Stomach (tissue), 8 donors: ENCODE measurements at regions not wholly inside any gene's neighbourhood (a gene's known extent, or its start where the extent isn't known, plus 50 kb on each side); places are given as distances from the start of the nearest gene placed in this dataset.

ENCODE experiments used
- DNase-seq, 2 donors: peaks; one replicate each; pipeline versions ENCODE4 v3.0.0 to v3.0.0-alpha.2; 2013 to 2019
- H3K27ac ChIP-seq, 5 donors: fragments of 200-600 bp in 4 of 5; sonication (generic) in 4 of 5; one replicate each; pipeline ENCODE4 v1.5.1; 2013 to 2019; ENCODE audit warnings: mild to moderate bottlenecking in 1 of 5, moderate library complexity in 1 of 5
- H3K27me3 ChIP-seq, 3 donors: fragments of 200-600 bp; sonication (generic); one replicate each; pipeline ENCODE4 v1.5.1; 2017 to 2019; ENCODE audit warnings: mixed run types in 1 of 3
- H3K36me3 ChIP-seq, 4 donors: fragments of 200-600 bp; sonication (generic); 1 replicate in 3 of 4; 2 replicates in 1 of 4; pipeline ENCODE4 v1.5.1; 2016 to 2019
- H3K4me1 ChIP-seq, 4 donors: fragments of 200-600 bp; sonication (generic); one replicate each; pipeline ENCODE4 v1.5.1; 2016 to 2019
- H3K4me3 ChIP-seq, 4 donors: fragments of 200-600 bp; sonication (generic) in 3 of 4; one replicate each; pipeline ENCODE4 v1.5.1; 2016 to 2019; ENCODE audit warnings: mild to moderate bottlenecking in 1 of 4
- H3K9me3 ChIP-seq, 4 donors: fragments of 200-600 bp; sonication (generic); one replicate each; pipeline ENCODE4 v1.5.1; 2016 to 2019
- CTCF ChIP-seq, 7 experiments: fragments of 450-650 bp in 4 of 7; fragments of 200-600 bp in 3 of 7; sonication (generic) in 3 of 7; IDR thresholded peaks; one replicate each; pipeline ENCODE4 v1.5.1; 2016 to 2019; ENCODE audit warnings: antibody characterized with exemption in 7 of 7, control low read depth in 2 of 7, mild to moderate bottlenecking in 1 of 7
- EP300 ChIP-seq: sonication (generic); formaldehyde crosslinking; IDR thresholded peaks from one replicate; pipeline ENCODE4 v1.6.1; 2017; ENCODE audit warnings: antibody characterized with exemption
- POLR2A ChIP-seq, 4 donors: fragments of 450-650 bp; IDR thresholded peaks; one replicate each; pipeline ENCODE4 v1.6.1; 2016; ENCODE audit warnings: antibody characterized with exemption in 4 of 4, control low read depth in 2 of 4, mild to moderate bottlenecking in 1 of 4, moderate library complexity in 1 of 4
- POLR2AphosphoS5 ChIP-seq, 3 donors: sonication (generic); formaldehyde crosslinking; IDR thresholded peaks; one replicate each; pipeline ENCODE4 v1.6.1; 2016; ENCODE audit warnings: antibody characterized with exemption in 3 of 3
- WGBS, 5 donors: extraction: QIAGEN DNeasy Blood & Tissue Kit in 3 of 5; methylation state at CpG; one replicate each; pipeline versions ENCODE4 v1.1.5 to v1.1.7; 2013 to 2018; 5-methylcytosine and 5-hydroxymethylcytosine counted together
- intact Hi-C: fragments of 100-400 bp; cut with DNase I; formaldehyde crosslinking; loops from one replicate; pipeline ENCODE4 v1.15.1; 2023; ENCODE audit warnings: low total_unique reads
- donor health status: healthy with polysubstance abuse.
- donor health status: Bipolar disorder and iron deficiency.
- donor health status: healthy.

GRCh38 chr19:28934631-28935030 lies 278.3 kb downstream of the UQCRFS1 start:
- Histone ChIP-seq H3K27me3 (peaks cover 0 to 15% (median 0%) of the 10 kb centered on the region in 3 donors), H3K36me3 (no peaks in the 10 kb centered on the region), H3K9me3 (no peaks in the 10 kb centered on the region), H3K27ac (no peak overlapping the region), H3K4me1 (no peaks in the 10 kb centered on the region), H3K4me3 (no peak overlapping the region)
- DNase-seq = no peak
- TF ChIP-seq POLR2AphosphoS5 (IDR thresholded peaks at IDR 0.05) (no peak), POLR2A (IDR thresholded peaks at IDR 0.05) (no peak), EP300 (no peak)
- intact Hi-C loops = no loop called here

- Histone ChIP-seq H3K9me3 (no peaks in the 10 kb centered on the region), H3K27me3 (peaks cover 0 to 15% (median 0%) of the 10 kb centered on the region in 3 donors), H3K27ac (no peak overlapping the region), H3K4me1 (no peaks in the 10 kb centered on the region), H3K4me3 (no peak overlapping the region), H3K36me3 (no peaks in the 10 kb centered on the region)
- 68 to 85% (median 78%) methylated on average over 4 of the region's 4 CpGs for WGBS, 5 donors
- TF ChIP-seq EP300 = no peak
- TF ChIP-seq POLR2A (IDR thresholded peaks at IDR 0.05) = no peak
- TF ChIP-seq CTCF (IDR thresholded peaks at IDR 0.05) = no peak
- TF ChIP-seq POLR2AphosphoS5 (IDR thresholded peaks at IDR 0.05) = no peak
- no peak for DNase-seq
- intact Hi-C loops = no loop called here
Observed at GRCh38 chr19:28933039-28933438, 279.9 kb downstream of the UQCRFS1 start.

- TF ChIP-seq POLR2AphosphoS5 (IDR thresholded peaks at IDR 0.05) = no peak
- no peak for TF ChIP-seq POLR2A (IDR thresholded peaks at IDR 0.05)
- no peak for TF ChIP-seq EP300
- TF ChIP-seq CTCF (IDR thresholded peaks at IDR 0.05) = no peak
- Histone ChIP-seq H3K27me3 (peaks cover 0 to 15% (median 0%) of the 10 kb centered on the region in 3 donors), H3K4me3 (no peak overlapping the region), H3K9me3 (no peaks in the 10 kb centered on the region), H3K27ac (no peak overlapping the region), H3K36me3 (no peaks in the 10 kb centered on the region), H3K4me1 (no peaks in the 10 kb centered on the region)
- DNase-seq = no peak
- WGBS, 5 donors = 69 to 80% (median 72%) methylated on average over 3 of the region's 3 CpGs
- intact Hi-C loops = no loop called here
Observed at GRCh38 chr19:28932446-28932845, 280.5 kb downstream of the UQCRFS1 start.

- no peak for DNase-seq
- intact Hi-C loops = no loop called here
- no peaks in the 10 kb centered on the region for H3K4me1 ChIP-seq
- H3K36me3 ChIP-seq = no peaks in the 10 kb centered on the region
- no peak overlapping the region for H3K4me3 ChIP-seq
- WGBS, 5 donors = 51 to 72% (median 57%) methylated on average over 3 of the region's 3 CpGs
- H3K9me3 ChIP-seq = no peaks in the 10 kb centered on the region
- H3K27me3 ChIP-seq = peaks cover 0 to 13% (median 0%) of the 10 kb centered on the region in 3 donors
- no peak overlapping the region for H3K27ac ChIP-seq
- TF ChIP-seq POLR2A (IDR thresholded peaks at IDR 0.05) = no peak
- TF ChIP-seq EP300 = no peak
- no peak for TF ChIP-seq CTCF (IDR thresholded peaks at IDR 0.05)
- TF ChIP-seq POLR2AphosphoS5 (IDR thresholded peaks at IDR 0.05) = no peak
Observed at GRCh38 chr19:28929006-28929405, 283.9 kb downstream of the UQCRFS1 start.

- WGBS, 5 donors = 62 to 84% (median 79%) methylated on average over 4 of the region's 4 CpGs
- intact Hi-C loops = no loop called here
- TF ChIP-seq CTCF (IDR thresholded peaks at IDR 0.05) (no peak), EP300 (no peak), POLR2A (IDR thresholded peaks at IDR 0.05) (no peak), POLR2AphosphoS5 (IDR thresholded peaks at IDR 0.05) (no peak)
- Histone ChIP-seq H3K36me3 (no peaks in the 10 kb centered on the region), H3K27ac (no peak overlapping the region), H3K4me3 (no peak overlapping the region), H3K9me3 (no peaks in the 10 kb centered on the region), H3K4me1 (no peaks in the 10 kb centered on the region), H3K27me3 (no peaks in the 10 kb centered on the region)
- no peak for DNase-seq
Observed at GRCh38 chr19:28927456-28927855, 285.5 kb downstream of the UQCRFS1 start.
